GM21381 (cell line): ENCODE measurements at regions not wholly inside any gene's neighbourhood (a gene's known extent, or its start where the extent isn't known, plus 50 kb on each side); places are given as distances from the start of the nearest gene placed in this dataset.

Source experiments
- ATAC-seq: cut with Tn5 transposase; IDR thresholded peaks from one replicate; pipeline ENCODE4 v1.9.1; 2021; ENCODE audit warnings: mild to moderate bottlenecking, moderate library complexity; ENCODE audit not compliant: unreplicated experiment

DNA sequence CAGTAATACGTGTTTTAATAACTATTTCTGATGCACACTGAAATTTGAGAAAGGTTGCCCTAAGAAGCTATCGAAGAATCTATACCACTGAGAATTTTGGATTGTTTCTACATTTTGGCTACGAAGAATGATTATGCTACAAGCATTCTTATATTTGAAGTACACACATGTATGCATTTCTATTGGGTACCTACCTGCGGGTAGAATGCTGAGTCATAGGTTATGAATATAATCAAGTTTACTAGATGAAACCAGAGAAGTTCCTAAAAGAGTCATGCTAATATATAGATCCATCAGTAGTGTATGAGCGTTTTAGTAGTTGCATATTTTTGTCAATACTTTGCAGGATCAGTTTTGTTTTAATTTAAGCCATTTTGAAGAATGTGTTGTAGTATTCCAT lies 62.0 kb upstream of the PCDH20 start:
- no peak for ATAC-seq

GRCh38 chr13:61470786-61471185 lies 55.1 kb upstream of the PCDH20 start:
- no peak for ATAC-seq

GRCh38 chr13:61466280-61466679 lies 50.6 kb upstream of the PCDH20 start:
- no peak for ATAC-seq
